Body of pancreas (tissue), 4 donors: ENCODE measurements at regions not wholly inside any gene's neighbourhood (a gene's known extent, or its start where the extent isn't known, plus 50 kb on each side); places are given as distances from the start of the nearest gene placed in this dataset.

Experiments used
- POLR2A ChIP-seq, 3 donors: fragments of 450-650 bp; IDR thresholded peaks; one replicate each; pipeline ENCODE4 v1.6.1; 2016; ENCODE audit warnings: antibody characterized with exemption in 3 of 3, mild to moderate bottlenecking in 2 of 3
- TF ChIP-seq, protein P1 (sequence below), 7 experiments: fragments of 450-650 bp in 4 of 7; fragments of 200-600 bp in 3 of 7; sonication (generic) in 3 of 7; IDR thresholded peaks; one replicate each; pipeline ENCODE4 v1.5.1; 2016 to 2019; ENCODE audit warnings: antibody characterized with exemption in 7 of 7

DNA sequence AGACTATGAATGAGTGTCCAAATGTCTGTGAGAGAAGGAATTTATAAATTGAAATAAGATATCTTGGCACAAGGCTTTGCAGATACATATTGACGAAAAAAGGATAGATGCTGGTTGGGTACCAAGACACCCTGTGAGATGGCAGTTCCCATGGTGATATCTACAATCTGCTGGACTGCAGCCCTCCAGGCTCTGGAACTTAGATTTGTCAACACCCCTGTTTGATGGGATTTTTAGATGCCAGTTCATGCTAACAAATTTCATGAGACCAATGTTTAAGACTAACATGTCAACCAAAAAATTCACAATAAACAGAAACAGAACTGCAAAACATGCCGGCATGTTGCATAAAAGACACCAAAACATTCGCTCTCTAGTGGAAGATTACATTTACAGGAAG lies 400.3 kb upstream of the CNTNAP5 start:
- TF ChIP-seq, protein P1, sequence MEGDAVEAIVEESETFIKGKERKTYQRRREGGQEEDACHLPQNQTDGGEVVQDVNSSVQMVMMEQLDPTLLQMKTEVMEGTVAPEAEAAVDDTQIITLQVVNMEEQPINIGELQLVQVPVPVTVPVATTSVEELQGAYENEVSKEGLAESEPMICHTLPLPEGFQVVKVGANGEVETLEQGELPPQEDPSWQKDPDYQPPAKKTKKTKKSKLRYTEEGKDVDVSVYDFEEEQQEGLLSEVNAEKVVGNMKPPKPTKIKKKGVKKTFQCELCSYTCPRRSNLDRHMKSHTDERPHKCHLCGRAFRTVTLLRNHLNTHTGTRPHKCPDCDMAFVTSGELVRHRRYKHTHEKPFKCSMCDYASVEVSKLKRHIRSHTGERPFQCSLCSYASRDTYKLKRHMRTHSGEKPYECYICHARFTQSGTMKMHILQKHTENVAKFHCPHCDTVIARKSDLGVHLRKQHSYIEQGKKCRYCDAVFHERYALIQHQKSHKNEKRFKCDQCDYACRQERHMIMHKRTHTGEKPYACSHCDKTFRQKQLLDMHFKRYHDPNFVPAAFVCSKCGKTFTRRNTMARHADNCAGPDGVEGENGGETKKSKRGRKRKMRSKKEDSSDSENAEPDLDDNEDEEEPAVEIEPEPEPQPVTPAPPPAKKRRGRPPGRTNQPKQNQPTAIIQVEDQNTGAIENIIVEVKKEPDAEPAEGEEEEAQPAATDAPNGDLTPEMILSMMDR (IDR thresholded peaks at IDR 0.05) = no peak
- no peak for TF ChIP-seq POLR2A (IDR thresholded peaks at IDR 0.05)
